Stimulated activated naive CD8-positive, alpha-beta T cell treated with anti-CD3 and anti-CD28 coated beads, Interleukin-15, amount 100 ng/mL, for 72 hours (primary cell): ENCODE measurements at regions not wholly inside any gene's neighbourhood (a gene's known extent, or its start where the extent isn't known, plus 50 kb on each side); places are given as distances from the start of the nearest gene placed in this dataset.
A peak's percentile ranks its signal among the peaks of the same experiment; 100 is the strongest.

ENCODE experiments used
- ATAC-seq: fragments of 150-1000 bp; cut with Tn5 transposase; 2 replicates; pipeline ENCODE4 v1.10.0; 2021; ENCODE audit warnings: mild to moderate bottlenecking, moderate library complexity
- DNase-seq, 2 donors: peaks; one replicate each; pipeline ENCODE4 v3.0.0; 2021 to 2022
- H3K27ac Mint-ChIP-seq, 2 donors: one replicate each; pipeline ENCODE4 v1.8.0; 2022; ENCODE audit warnings: mild to moderate bottlenecking in 2 of 2, mixed read lengths in 2 of 2, moderate library complexity in 2 of 2
- H3K27me3 Mint-ChIP-seq: one replicate; pipeline ENCODE4 v1.8.0; 2022; ENCODE audit warnings: mixed read lengths
- H3K4me1 Mint-ChIP-seq: one replicate; pipeline ENCODE4 v1.8.0; 2022; ENCODE audit warnings: mild to moderate bottlenecking, mixed read lengths
- H3K4me3 Mint-ChIP-seq, 2 donors: one replicate each; pipeline ENCODE4 v1.8.0; 2022; ENCODE audit warnings: mild to moderate bottlenecking in 2 of 2, mixed read lengths in 2 of 2, moderate library complexity in 1 of 2
- H3K9me3 Mint-ChIP-seq, 2 donors: one replicate each; pipeline ENCODE4 v1.8.0; 2022; ENCODE audit warnings: mixed read lengths in 2 of 2

GRCh38 chr4:3838437-3839380 is 72.5 kb downstream of the ADRA2C start:
- H3K27me3 Mint-ChIP-seq, result peaks cover 38% of the 10 kb centered on the region
- no peak overlapping the region for H3K4me3 Mint-ChIP-seq
- H3K9me3 Mint-ChIP-seq, result peaks cover 0 to 9% of the 10 kb centered on the region in 2 donors
- no peak overlapping the region for H3K27ac Mint-ChIP-seq
- no peak for DNase-seq
- no peak for ATAC-seq
- peaks cover 11% of the 10 kb centered on the region for H3K4me1 Mint-ChIP-seq

- Mint-ChIP-seq H3K27me3 (peaks cover 9% of the 10 kb centered on the region), H3K27ac (no peak overlapping the region), H3K9me3 (peaks cover 11 to 13% of the 10 kb centered on the region in 2 donors), H3K4me3 (no peak overlapping the region), H3K4me1 (no peaks in the 10 kb centered on the region)
- ATAC-seq (no peak), DNase-seq (no peak)
Measured at GRCh38 chr4:3845094-3845743, 79.0 kb downstream of the ADRA2C start.

- no peaks in the 10 kb centered on the region for H3K4me1 Mint-ChIP-seq
- H3K27ac Mint-ChIP-seq, result no peak overlapping the region
- no peak overlapping the region for H3K4me3 Mint-ChIP-seq
- ATAC-seq (no peak), DNase-seq (no peak)
- peaks cover 16% of the 10 kb centered on the region for H3K27me3 Mint-ChIP-seq
- peaks cover 16 to 19% of the 10 kb centered on the region in 2 donors for H3K9me3 Mint-ChIP-seq
Measured at GRCh38 chr4:3845744-3846429, 79.7 kb downstream of the ADRA2C start.

GRCh38 chr4:3847211-3847940 is 81.2 kb downstream of the ADRA2C start:
- Mint-ChIP-seq H3K27me3 (peaks cover 26% of the 10 kb centered on the region), H3K27ac (no peak overlapping the region), H3K9me3 (peaks cover 16 to 21% of the 10 kb centered on the region in 2 donors), H3K4me1 (no peaks in the 10 kb centered on the region), H3K4me3 (no peak overlapping the region)
- ATAC-seq (no peak), DNase-seq (no peak)

- Mint-ChIP-seq H3K27me3 (peaks cover 26% of the 10 kb centered on the region), H3K9me3 (peaks cover 16 to 21% of the 10 kb centered on the region in 2 donors), H3K4me1 (no peaks in the 10 kb centered on the region), H3K27ac (no peak overlapping the region), H3K4me3 (no peak overlapping the region)
- ATAC-seq (no peak), DNase-seq (no peak)
Measured at GRCh38 chr4:3848323-3848722, 82.1 kb downstream of the ADRA2C start.

GRCh38 chr4:3849140-3849539 is 83.0 kb downstream of the ADRA2C start:
- H3K9me3 Mint-ChIP-seq, result peaks cover 16 to 21% of the 10 kb centered on the region in 2 donors
- peaks cover 32% of the 10 kb centered on the region for H3K27me3 Mint-ChIP-seq
- H3K27ac Mint-ChIP-seq, result no peak overlapping the region
- ATAC-seq, result no peak
- no peaks in the 10 kb centered on the region for H3K4me1 Mint-ChIP-seq
- no peak for DNase-seq
- no peak overlapping the region for H3K4me3 Mint-ChIP-seq

- Mint-ChIP-seq H3K27ac (no peak overlapping the region), H3K4me3 (no peak overlapping the region), H3K4me1 (no peaks in the 10 kb centered on the region), H3K9me3 (peaks cover 16 to 21% of the 10 kb centered on the region in 2 donors), H3K27me3 (peaks cover 39% of the 10 kb centered on the region)
- ATAC-seq, result no peak
- no peak for DNase-seq
Measured at GRCh38 chr4:3850128-3850527, 83.9 kb downstream of the ADRA2C start.

GRCh38 chr4:3851211-3851610 is 85.0 kb downstream of the ADRA2C start:
- H3K9me3 Mint-ChIP-seq, result peaks cover 16 to 21% of the 10 kb centered on the region in 2 donors
- no peak overlapping the region for H3K4me3 Mint-ChIP-seq
- ATAC-seq (no peak), DNase-seq (no peak)
- no peak overlapping the region for H3K27ac Mint-ChIP-seq
- no peaks in the 10 kb centered on the region for H3K4me1 Mint-ChIP-seq
- peaks cover 47% of the 10 kb centered on the region for H3K27me3 Mint-ChIP-seq

GRCh38 chr4:3851881-3852280 is 85.7 kb downstream of the ADRA2C start:
- Mint-ChIP-seq H3K4me3 (no peak overlapping the region), H3K9me3 (peaks cover 16 to 21% of the 10 kb centered on the region in 2 donors), H3K27me3 (peaks cover 54% of the 10 kb centered on the region), H3K4me1 (no peaks in the 10 kb centered on the region), H3K27ac (no peak overlapping the region)
- ATAC-seq (no peak), DNase-seq (no peak)

- H3K27me3 Mint-ChIP-seq, result peaks cover 55% of the 10 kb centered on the region
Measured at GRCh38 chr4:3852309-3852708, 86.1 kb downstream of the ADRA2C start.

GRCh38 chr4:3852711-3853110 is 86.5 kb downstream of the ADRA2C start:
- peaks cover 16 to 21% of the 10 kb centered on the region in 2 donors for H3K9me3 Mint-ChIP-seq
- no peaks in the 10 kb centered on the region for H3K4me1 Mint-ChIP-seq
- ATAC-seq (no peak), DNase-seq (no peak)
- no peak overlapping the region for H3K27ac Mint-ChIP-seq
- H3K4me3 Mint-ChIP-seq, result no peak overlapping the region
- H3K27me3 Mint-ChIP-seq, result peaks cover 55% of the 10 kb centered on the region

More at GRCh38 chr4:3852309-3852708, 86.1 kb downstream of the ADRA2C start:
- ATAC-seq (no peak), DNase-seq (no peak)
- Mint-ChIP-seq H3K4me1 (no peaks in the 10 kb centered on the region), H3K4me3 (no peak overlapping the region), H3K27ac (no peak overlapping the region), H3K9me3 (peaks cover 16 to 21% of the 10 kb centered on the region in 2 donors)

- Mint-ChIP-seq H3K4me1 (no peaks in the 10 kb centered on the region), H3K4me3 (no peak overlapping the region), H3K27me3 (peaks cover 55% of the 10 kb centered on the region), H3K9me3 (peaks cover 16 to 21% of the 10 kb centered on the region in 2 donors), H3K27ac (no peak overlapping the region)
- DNase-seq (no peak), ATAC-seq (no peak)
Measured at GRCh38 chr4:3853388-3854035, 87.3 kb downstream of the ADRA2C start.

- no peak for DNase-seq
- peak overlapping the region in 1 of 2 donors; percentile 79 for H3K27ac Mint-ChIP-seq
- H3K27me3 Mint-ChIP-seq, result peaks cover 46% of the 10 kb centered on the region
- peaks cover 9 to 14% of the 10 kb centered on the region in 2 donors for H3K9me3 Mint-ChIP-seq
- H3K4me3 Mint-ChIP-seq, result no peak overlapping the region
- ATAC-seq, result no peak
- H3K4me1 Mint-ChIP-seq, result no peaks in the 10 kb centered on the region
Measured at GRCh38 chr4:3854661-3855060, 88.5 kb downstream of the ADRA2C start.

- DNase-seq (no peak), ATAC-seq (no peak)
- Mint-ChIP-seq H3K4me3 (no peak overlapping the region), H3K9me3 (peaks cover under 1 to 4% of the 10 kb centered on the region in 2 donors), H3K27ac (peak overlapping the region in 1 of 2 donors; percentile 55), H3K4me1 (no peaks in the 10 kb centered on the region), H3K27me3 (peaks cover 41% of the 10 kb centered on the region)
Measured at GRCh38 chr4:3855646-3856045, 89.5 kb downstream of the ADRA2C start.
